PC-9 (cell line): ENCODE measurements at regions not wholly inside any gene's neighbourhood (a gene's known extent, or its start where the extent isn't known, plus 50 kb on each side); places are given as distances from the start of the nearest gene placed in this dataset.

ENCODE experiments used
- CTCF ChIP-seq: fragments of 200-600 bp; sonication (generic); conservative IDR thresholded peaks from 2 replicates; pipeline ENCODE4 v1.6.1; 2017; ENCODE audit warnings: mixed run types, antibody characterized with exemption, mild to moderate bottlenecking, moderate library complexity
- EZH2 ChIP-seq: fragments of 200-600 bp; sonication (generic); IDR thresholded peaks from 2 replicates; pipeline ENCODE4 v1.8.0; 2017; ENCODE audit warnings: antibody characterized with exemption, low read depth

GRCh38 chr6:80488190-80488589 lies 381.7 kb downstream of the BCKDHB start:
- TF ChIP-seq CTCF (no peak), EZH2 (no peak)
